AG20443 (cell line): ENCODE measurements at regions not wholly inside any gene's neighbourhood (a gene's known extent, or its start where the extent isn't known, plus 50 kb on each side); places are given as distances from the start of the nearest gene placed in this dataset.
"Not testable (repeated sequence)": the region's sequence is repeated elsewhere in the genome, so short reads cannot be mapped to it uniquely, and the experiment has no call there.

Source experiments
- DNase-seq: peaks from one replicate; pipeline ENCODE4 v3.0.0; 2012; ENCODE audit warnings: low spot score, mixed read lengths

GRCh38 chr4:162943263-162943662 is 223.4 kb downstream of the NAF1 start:
- no peak for DNase-seq

GRCh38 chr4:162938738-162939485 is 227.8 kb downstream of the NAF1 start:
- DNase-seq: no peak

DNA sequence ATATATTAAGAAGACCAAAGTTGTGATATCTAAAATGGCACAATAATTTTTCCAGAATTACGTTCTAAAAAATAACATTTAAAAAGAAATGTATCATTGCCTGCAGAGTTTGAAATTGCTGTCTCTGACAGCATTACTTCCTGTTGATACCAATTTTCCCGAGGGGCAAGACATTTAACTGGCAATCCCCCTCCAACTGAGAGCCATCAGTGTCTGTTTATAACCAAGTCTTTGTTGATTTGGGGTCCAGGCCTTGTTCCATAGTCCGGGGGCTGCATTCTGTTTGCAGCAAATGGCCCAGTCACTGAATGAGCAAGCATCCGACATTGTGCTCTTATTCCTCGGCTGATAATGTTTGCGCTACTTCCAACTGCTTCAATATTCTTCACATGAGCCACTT is 231.5 kb downstream of the NAF1 start:
- no peak for DNase-seq

- DNase-seq: no peak
Measured at GRCh38 chr4:162931286-162931685, 235.4 kb downstream of the NAF1 start.

DNA sequence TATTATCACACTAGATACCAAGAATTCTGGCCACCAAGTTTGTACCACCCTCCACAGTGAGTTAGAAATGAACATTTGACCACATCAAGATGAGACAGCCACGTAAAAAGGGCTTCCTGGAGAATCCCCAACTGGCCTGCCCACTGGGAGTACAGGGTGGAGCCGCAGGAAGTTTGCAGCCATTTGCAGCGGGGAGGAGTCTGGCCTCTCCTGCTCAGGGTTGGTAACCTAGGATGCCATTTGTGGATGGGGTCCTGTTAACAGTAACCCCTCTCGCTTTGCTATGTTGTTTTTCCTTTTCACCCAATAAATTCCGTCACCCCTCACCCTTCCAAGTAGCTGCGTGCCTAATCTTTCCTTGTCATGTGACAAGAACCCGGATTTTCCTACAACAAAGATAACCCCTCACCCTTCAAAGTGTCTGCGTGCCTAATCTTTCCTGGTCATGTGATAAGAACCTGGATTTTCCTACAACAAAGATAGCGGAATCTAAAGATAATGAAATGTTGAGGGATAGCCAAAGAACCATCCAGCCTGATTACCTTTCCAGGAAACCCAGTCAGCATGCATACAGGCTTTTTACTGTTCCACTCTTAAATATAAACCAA is 245.4 kb downstream of the NAF1 start:
- DNase-seq: no peak

DNA sequence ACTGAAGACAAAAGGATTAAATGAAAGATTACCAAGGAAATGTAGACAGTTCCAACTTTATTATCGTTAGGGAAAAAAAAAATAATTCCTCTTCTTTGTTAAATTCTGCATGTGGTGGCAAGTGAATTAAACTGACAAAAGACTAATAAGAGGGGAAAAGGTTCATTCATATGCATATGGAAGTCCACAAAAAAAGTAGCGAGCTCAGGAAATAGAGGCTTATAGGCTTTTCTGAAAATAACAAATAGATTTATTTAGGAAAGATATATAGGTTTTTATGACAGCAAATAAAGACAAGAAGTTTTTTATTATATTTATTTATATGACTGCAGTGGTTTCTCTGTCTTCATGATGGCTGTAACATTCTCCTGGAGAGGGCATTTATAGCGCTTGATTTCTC is 246.0 kb downstream of the NAF1 start:
- DNase-seq: no peak

DNA sequence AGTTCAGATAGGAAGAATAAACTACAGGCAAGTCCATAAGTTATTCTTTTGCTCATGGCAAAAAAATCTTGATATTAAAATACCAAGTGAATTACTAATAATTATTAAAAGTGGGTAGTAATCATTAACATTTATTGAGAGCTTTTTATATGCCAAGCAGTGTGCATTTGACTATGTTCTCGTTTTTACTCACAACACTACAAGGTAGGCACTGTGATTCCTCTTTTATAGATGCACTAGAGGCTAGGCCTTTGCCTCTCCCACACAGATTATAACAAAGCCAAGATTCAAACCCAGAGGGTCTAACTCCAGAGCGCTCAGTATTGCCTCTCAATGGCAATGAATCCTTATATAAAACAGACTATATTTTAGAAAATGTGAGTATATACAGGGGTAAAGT is 254.2 kb downstream of the NAF1 start:
- no peak for DNase-seq

DNA sequence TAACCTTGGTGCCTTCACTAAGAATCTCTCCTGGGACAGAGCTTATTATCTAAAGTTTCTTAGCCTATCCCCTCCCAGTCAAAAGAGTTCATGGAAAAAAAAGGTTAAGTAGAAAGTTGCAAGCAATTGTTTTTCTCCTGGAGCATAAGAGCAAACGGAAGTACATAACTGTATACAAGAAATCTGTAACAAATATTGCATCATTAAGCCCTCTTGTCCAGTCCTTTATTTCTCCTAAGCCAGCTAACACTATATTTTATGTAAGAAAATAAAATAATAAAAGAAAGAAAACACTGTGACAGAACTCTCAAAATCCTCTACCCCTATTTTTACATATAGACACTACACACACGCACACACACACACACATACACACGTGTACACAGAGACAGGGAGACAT is 255.3 kb downstream of the NAF1 start:
- DNase-seq: no peak

DNA sequence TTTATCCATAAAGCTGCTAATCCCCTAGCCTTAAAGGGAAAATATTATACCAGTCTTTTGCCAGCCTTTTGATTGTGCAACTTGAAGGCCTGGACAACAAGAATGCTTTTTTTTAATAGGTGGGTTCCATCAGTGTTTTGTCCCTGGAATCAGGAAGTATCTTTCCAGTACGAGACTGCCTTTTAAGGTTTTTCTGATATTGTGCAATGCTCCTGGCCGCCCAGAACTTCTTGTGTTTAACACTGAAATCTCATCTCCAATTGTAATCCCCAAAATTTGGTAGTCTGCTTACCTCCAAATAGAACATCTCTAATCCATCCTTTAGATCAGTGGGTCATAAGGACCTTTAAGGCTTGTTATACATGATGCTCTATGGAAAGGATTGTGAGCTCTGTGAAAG is 256.7 kb downstream of the NAF1 start:
- no peak for DNase-seq

DNA sequence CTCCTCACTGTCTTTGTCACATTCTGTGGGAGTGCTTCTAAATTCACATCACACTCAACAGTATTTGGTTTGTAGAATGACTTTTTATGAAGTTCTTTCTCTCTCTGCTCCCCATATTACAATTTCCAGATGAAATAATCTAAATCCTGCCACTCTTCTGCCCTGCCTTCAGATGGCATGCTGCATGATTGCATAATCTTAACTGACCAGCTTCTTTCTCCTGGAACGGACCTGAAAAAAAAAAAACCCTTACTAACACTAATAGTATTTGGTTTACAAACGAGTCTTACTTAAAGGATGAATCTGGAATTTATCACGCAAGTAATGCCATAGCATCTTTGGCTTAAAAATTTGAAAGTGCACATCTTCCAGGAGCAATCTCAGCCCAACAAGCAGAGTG is 272.3 kb downstream of the NAF1 start:
- DNase-seq: no peak

- DNase-seq: no peak
Measured at GRCh38 chr4:162891788-162892707, 274.6 kb downstream of the NAF1 start.

GRCh38 chr4:162878096-162878495 is 288.6 kb downstream of the NAF1 start:
- no peak for DNase-seq

GRCh38 chr4:162874748-162875147 is 291.9 kb downstream of the NAF1 start:
- DNase-seq: no peak

DNA sequence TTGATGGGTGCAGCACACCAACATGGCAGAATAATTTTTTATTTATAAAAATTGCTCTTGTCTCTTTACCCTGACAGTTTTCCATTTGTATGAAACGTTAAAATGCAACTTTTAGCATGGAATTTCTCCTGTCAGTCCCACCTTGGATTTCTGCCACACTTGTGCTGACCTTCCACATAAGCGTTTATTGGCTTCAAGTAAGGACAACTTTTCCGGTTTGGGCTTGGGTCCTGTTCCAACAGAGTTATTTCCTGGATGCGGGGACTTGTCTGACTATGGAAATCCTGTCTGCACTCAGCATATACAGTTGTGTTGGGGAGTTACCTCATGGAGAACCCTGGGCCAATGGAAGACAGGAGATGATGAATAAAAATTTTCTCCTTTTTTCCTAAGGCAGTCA is 294.7 kb downstream of the NAF1 start:
- no peak for DNase-seq

- no peak for DNase-seq
Measured at GRCh38 chr4:162869157-162869556, 297.5 kb downstream of the NAF1 start.

- no peak for DNase-seq
Measured at GRCh38 chr4:162866565-162866964, 300.1 kb downstream of the NAF1 start.

- DNase-seq: no peak
Measured at GRCh38 chr4:162865102-162865501, 301.6 kb downstream of the NAF1 start.

GRCh38 chr4:162853788-162854187 is 312.9 kb downstream of the NAF1 start:
- DNase-seq: no peak

- DNase-seq: no peak
Measured at GRCh38 chr4:162852642-162853041, 314.0 kb downstream of the NAF1 start.

DNA sequence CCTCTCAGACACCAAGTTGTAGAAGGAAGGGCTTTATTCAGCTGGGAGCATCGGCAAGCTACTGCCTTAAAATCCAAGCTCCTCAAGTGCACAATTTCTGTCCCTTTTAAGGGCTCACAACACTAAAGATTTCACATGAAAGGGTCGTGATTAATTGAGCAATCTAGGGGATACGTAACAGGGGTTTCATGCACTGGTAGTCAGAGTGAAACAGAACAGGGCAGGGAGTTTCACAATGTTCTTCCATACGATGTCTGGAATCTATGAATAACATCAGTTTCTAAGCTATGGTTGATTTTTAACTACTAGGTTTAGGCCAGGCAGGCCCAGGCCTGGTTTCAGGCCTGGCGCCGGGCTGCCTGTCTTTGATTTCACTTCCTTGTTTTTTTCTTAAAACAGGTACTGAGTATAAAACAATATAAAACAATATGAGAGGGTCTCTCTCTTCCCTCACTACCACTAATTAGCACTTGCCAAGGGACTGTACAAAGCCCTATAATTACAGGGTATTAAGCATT is 315.4 kb downstream of the NAF1 start:
- DNase-seq: not testable (repeated sequence)

GRCh38 chr4:162849937-162850336 is 316.8 kb downstream of the NAF1 start:
- no peak for DNase-seq

GRCh38 chr4:162847945-162848549 is 318.6 kb downstream of the NAF1 start:
- DNase-seq: no peak
